ENCODE measurements at regions not wholly inside any gene's neighbourhood (a gene's known extent, or its start where the extent isn't known, plus 50 kb on each side); places are given as distances from the start of the nearest gene placed in this dataset.
"Not testable (repeated sequence)": the region's sequence is repeated elsewhere in the genome, so short reads cannot be mapped to it uniquely, and the experiment has no call there.

DNA sequence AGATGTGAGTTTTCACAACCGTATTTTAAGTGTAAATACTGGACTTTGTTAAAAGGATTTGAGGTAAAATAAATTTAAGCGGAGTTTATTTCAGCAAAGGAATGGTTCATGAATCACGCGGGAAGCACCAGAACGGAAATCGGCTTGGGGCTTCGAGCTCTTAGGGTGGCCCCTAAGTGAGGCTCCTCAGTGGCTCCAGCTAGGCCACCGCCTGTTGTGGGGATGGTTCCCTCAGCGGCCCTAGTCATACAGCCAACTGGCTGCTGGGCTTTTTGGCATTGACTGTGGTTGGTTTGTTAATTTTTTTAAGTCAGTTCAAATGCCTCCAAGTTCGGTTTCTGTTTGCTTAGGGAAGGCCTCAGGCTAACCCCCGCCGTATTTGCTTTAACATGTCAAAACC lies 198.0 kb downstream of the LMLN start:
- H3K4me3 ChIP-seq (replicated peaks in 1 of 3); H3K27ac ChIP-seq; intact Hi-C loops (cut with DNase I); H3K9me3 ChIP-seq; H3K4me1 ChIP-seq; H3K36me3 ChIP-seq; H3K27me3 ChIP-seq: not testable (repeated sequence)
- peak; percentile 4 to 9 for DNase-seq
- WGBS, 2 donors, result 55 to 93% methylated on average over 7 to 9 of the region's 12 CpGs

DNA sequence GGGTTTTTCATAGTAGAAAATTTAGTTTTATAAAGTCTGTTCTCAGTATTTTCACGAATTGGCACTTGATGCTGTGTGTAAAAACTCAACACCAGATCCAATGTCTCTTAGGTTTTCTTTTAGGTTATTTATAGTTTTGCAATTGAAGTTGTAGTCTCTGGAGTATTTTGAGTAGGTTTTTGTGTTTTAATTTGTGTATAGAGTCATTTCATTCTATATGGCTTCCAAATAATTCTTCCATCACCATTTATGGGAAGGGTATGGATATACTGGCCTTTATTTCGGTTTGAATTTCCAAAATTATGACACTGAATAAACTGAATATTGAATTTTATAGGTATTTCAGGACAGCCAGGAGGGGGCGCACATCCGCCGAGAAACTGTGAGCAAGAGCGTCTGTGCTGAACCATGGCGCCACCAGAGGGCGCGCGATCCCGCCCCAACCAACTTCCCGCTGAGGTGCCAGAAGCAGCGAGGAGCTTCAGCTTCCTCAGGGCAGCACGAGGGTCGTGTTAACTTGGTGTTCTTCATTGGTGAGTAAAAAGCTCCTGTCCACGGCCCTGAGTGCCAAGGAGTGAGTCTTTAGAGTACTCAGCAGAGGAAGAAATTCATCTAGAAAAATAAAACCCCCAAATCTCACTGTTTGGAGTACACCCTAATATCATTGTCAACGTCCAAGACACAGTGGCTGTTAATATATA lies 207.5 kb downstream of the LMLN start:
- intact Hi-C loops (cut with DNase I), result not testable (repeated sequence)
- WGBS, 2 donors, result 8 to 16% methylated on average over 4 to 5 of the region's 17 CpGs

DNA sequence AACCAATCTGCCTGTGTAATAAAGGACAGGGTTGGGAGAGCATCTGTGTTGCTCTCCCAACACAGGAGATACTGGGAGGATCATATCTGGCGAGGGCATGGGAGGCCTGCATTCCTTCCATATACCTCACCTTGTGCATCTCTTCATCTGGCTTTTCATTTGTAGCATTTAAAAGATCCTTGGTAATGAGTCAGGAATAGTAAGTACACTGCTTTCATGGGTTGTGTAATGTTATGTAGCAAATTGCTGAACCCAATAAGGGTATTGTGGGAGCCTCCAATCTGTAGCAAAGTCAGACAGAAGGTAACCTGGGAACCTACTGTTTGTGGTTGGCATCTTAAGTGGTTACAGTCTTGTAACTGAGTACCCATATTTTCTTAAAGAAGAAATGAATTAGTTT lies 210.8 kb downstream of the LMLN start:
- H3K9me3 ChIP-seq; intact Hi-C loops (cut with DNase I); H3K4me1 ChIP-seq; H3K4me3 ChIP-seq (replicated peaks in 1 of 3); H3K36me3 ChIP-seq; H3K27me3 ChIP-seq; H3K27ac ChIP-seq; DNase-seq: not testable (repeated sequence)
- 60 to 82% methylated on average over 1 of the region's 1 CpG for WGBS, 2 donors

More for the DNA sequence above, 207.5 kb downstream of the LMLN start:
- H3K27ac ChIP-seq; H3K4me1 ChIP-seq; H3K4me3 ChIP-seq (replicated peaks in 1 of 3); H3K36me3 ChIP-seq; H3K27me3 ChIP-seq; H3K9me3 ChIP-seq: not testable (repeated sequence)
- TF ChIP-seq, protein P1, sequence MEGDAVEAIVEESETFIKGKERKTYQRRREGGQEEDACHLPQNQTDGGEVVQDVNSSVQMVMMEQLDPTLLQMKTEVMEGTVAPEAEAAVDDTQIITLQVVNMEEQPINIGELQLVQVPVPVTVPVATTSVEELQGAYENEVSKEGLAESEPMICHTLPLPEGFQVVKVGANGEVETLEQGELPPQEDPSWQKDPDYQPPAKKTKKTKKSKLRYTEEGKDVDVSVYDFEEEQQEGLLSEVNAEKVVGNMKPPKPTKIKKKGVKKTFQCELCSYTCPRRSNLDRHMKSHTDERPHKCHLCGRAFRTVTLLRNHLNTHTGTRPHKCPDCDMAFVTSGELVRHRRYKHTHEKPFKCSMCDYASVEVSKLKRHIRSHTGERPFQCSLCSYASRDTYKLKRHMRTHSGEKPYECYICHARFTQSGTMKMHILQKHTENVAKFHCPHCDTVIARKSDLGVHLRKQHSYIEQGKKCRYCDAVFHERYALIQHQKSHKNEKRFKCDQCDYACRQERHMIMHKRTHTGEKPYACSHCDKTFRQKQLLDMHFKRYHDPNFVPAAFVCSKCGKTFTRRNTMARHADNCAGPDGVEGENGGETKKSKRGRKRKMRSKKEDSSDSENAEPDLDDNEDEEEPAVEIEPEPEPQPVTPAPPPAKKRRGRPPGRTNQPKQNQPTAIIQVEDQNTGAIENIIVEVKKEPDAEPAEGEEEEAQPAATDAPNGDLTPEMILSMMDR (IDR thresholded peaks at IDR 0.05), result peak; percentile 22 to 70 (median 42)
- DNase-seq, result peak; percentile 42 to 57

DNA sequence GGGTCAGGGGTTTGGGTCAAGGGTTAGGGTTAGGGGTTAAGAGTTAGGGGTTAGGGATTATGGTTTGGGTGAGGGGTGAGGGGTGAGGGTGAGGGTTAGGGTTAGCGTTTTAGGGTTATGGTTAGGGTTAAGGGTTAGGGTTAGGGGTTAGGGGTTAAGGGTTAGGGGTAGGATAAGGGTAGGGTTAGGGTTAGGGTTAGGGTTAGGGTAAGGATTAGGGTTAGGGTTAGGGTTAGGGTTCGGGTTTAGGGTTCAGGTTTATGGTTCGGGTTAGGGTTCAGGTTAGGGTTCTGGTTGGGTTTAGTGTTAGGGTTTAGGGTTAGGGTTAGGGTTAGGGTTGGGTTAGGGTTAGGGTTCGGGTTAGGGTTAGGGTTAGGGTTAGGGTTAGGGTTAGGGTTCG lies 213.1 kb downstream of the LMLN start:
- DNase-seq; H3K36me3 ChIP-seq; H3K27me3 ChIP-seq; H3K9me3 ChIP-seq; H3K4me3 ChIP-seq (replicated peaks in 1 of 3); intact Hi-C loops (cut with DNase I); H3K27ac ChIP-seq; H3K4me1 ChIP-seq: not testable (repeated sequence)
- 93% methylated on average over 5 of the region's 5 CpGs for WGBS, 2 donors

DNA sequence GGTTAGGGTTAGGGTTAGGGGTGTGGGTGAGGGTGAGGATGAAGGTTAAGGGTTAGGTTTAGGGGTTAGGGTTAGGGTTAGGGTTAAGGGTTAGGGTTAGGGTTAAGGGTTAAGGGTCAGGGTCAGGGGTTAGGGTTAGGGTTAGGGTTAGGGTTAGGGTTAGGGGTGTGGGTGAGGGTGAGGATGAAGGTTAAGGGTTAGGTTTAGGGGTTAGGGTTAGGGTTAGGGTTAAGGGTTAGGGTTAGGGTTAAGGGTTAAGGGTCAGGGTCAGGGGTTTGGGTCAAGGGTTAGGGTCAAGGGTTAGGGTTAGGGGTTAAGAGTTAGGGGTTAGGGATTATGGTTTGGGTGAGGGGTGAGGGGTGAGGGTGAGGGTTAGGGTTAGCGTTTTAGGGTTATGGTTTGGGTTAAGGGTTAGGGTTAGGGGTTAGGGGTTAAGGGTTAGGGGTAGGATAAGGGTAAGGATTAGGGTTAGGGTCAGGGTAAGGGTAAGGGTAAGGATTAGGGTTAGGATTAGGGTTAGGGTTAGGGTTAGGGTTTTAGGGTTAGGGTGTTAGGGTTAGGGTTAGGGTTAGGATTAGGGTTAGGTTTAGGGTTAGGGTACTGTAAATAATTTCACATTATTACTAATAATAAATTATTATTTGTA lies 214.0 kb downstream of the LMLN start:
- H3K9me3 ChIP-seq; H3K4me1 ChIP-seq; H3K27me3 ChIP-seq; intact Hi-C loops (cut with DNase I); H3K36me3 ChIP-seq; H3K4me3 ChIP-seq (replicated peaks in 1 of 3); H3K27ac ChIP-seq; DNase-seq: not testable (repeated sequence)
- 75 to 77% methylated on average over 1 of the region's 1 CpG for WGBS, 2 donors
